Middle frontal gyrus (tissue), 1 donor: ENCODE measurements at regions not wholly inside any gene's neighbourhood (a gene's known extent, or its start where the extent isn't known, plus 50 kb on each side); places are given as distances from the start of the nearest gene placed in this dataset.
"Not testable (repeated sequence)": the region's sequence is repeated elsewhere in the genome, so short reads cannot be mapped to it uniquely, and the experiment has no call there.

Experiments used
- DNase-seq: peaks from one replicate; pipeline ENCODE4 v3.0.0-alpha.2; 2015; ENCODE audit warnings: low spot score; ENCODE audit errors: extremely low spot score

DNA sequence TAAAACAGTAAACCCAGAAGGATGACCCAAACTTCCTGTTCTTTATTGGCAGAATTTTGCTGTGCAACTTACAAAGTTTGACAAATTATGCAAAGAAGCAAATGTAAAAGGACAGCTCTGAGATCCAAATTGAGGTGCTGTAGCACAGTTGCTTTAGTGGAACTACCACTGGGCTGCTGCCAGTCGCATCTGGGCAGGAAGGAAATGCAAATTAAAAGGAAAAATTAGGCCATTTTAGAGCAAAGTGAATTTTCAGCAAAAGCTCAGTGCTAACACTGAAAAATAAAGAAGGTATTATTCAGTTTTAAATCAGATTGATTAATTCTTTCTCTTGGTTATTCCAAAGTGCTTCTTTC is 104.5 kb downstream of the ZMAT3 start:
- peak; percentile 18 for DNase-seq

DNA sequence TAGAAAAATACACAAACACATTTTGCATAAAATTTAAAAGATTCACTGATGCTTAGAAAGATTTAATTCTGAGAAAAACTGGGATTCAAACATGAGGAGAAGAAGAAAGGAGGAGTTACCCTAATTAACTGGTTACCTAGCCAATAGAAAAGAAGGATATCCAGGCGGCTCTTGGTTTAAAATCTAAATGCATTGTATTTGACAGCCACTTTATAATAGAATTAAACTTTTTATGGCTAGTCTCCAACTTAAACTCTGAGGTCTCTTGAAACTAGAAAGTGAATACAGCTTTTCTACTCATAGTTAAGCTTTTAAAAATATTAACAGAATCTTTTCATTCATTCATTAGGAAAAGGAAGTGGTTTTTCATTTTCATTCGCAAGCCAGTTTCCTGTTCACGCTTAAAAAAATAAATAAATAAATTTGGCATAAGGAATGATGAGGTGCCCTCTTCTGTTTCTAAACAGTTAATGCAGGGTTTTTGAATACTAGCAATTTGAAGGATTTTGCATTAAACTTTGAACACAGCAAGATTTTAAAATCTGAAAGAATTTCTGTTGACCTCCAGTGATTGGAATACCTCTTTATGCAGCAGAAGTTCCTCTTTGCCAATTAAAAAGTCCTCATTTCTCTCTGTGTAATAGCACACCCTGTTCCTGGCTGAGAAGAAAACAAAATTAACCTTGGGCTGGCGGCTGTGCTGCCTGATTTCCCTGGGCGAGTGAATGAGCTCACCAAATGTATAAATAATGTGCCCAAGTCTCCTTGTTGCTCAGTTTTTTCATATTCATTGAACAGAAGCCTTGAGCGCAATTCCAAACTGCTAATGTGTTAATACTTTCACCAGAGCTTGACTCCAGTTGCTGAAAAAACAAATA is 105.1 kb downstream of the ZMAT3 start:
- DNase-seq, result peak; percentile 29

DNA sequence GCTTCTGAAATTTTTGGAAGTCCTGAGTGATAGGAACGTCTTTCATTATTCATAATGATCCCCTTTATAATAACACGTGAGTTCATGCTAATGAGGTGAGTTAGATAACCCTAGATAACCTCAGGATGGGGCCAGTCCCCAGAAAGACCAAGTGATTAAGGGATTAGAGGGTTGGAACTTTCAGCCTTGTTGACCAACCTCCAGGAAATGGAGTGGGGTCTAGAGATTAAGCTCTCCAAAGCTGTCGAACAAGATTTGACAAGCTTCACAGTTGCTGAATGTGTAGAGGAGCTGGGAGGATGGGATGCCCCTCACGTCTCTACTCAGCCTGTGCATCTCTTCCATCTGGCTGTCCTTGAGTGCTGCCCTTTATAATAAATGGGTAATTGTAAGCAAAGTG is 107.1 kb downstream of the ZMAT3 start:
- no peak for DNase-seq

DNA sequence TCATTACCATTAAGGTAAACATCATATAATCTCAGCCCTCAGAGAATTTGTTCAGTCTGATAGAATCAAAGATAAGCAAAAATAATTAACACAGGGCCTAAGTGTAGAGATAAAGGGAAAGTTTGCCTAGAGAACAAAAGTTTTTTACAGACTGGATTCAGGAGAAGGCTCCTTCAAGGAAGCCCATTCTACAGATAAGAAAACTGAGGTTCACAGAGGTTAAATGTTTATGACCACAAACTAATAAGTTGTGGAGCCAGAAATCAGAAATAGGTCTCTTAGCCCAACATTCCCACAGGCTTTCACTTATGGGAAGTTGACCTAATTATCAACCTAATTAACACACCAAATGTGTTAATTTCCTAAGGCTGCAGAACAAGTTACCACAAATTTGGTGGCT is 110.7 kb downstream of the ZMAT3 start:
- DNase-seq, result no peak

DNA sequence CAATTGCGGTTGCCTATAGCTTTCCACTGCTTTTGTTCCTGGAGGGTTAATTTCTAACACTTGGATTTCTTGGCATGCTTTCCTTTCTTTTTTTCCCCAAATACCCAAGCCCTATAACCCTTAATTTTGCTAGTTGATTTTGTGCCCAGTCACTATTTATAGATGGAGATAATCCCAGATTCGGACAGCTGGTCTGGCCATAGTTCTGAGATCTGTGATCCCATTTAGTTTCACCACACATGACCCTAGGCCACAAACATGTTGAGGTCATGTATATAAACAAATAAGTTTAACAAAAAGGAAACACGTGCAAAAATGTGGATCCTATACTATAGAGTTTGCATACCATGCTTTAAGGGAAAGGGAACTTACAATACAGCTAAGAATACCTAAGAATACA is 111.4 kb downstream of the ZMAT3 start:
- no peak for DNase-seq

DNA sequence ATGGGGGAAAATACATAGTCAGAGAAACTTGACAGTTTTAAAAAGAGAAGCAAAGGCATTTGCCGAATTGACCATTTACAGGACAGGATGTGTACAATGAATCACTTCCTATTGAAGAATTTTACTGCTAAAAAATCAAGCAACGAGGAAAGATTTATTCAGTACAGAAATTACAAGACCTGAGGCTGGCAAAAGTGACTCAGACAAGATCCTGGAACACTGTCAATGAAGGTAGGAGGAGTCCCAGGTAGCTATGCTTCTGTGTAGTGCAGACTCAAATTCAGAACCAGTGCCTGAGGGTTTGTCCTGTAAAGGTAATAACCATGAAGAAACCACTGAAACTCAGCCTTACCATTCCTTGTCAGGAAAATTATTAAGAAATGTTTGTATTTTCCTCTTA is 120.9 kb downstream of the ZMAT3 start:
- no peak for DNase-seq

DNA sequence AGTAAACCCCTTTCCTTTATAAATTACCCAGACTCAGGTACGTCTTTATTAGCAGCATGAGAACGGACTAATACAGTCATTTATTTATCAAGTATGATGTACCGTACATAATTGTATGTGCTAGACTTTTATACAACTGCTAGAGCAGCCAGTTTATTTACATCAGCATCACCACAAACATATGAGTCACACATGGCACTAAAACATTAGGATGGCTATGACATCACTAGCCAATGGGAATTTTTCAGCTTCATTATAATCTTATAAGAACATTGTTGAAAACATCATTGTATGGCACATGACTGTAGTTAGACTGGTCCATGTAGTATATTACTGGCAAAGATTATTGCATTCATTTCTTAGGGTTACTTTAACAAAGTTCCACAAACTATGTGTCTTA is 121.7 kb downstream of the ZMAT3 start:
- no peak for DNase-seq

DNA sequence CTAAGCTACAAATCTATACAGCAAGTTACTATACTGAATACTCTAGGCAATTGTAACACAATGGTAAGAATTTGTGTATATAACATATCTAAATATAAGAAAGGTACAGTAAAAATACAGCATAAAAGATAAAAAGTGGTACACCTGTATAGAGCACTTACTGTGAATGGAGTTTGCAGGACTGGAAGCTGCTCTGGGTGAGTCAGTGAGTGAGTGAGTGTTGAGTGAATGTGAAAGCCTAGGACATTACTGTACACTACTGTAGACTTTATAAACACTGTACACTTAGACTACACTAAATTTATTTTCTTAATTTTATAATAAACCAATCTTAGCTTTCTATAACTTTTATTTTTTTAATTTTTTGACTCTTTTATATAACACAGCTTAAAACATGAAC is 123.1 kb downstream of the ZMAT3 start:
- no peak for DNase-seq

DNA sequence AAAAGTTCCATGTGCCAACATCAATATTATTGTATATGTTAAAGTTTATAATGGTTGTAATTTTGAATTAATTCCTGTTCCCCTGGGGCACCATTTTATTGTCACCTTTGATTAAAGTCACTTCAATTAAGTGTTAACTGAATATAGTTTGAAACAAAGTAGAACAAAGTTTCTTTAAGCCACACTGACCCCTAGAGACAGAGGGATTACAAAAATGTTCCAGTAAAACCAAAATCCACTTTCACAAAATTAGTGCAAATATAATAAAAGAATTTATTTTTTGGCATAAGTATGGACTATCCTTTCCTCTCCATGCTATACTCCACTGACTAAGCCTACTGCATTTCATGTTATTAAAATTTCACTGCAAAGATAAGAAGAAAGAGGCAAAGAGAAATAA is 123.9 kb downstream of the ZMAT3 start:
- DNase-seq, result no peak

DNA sequence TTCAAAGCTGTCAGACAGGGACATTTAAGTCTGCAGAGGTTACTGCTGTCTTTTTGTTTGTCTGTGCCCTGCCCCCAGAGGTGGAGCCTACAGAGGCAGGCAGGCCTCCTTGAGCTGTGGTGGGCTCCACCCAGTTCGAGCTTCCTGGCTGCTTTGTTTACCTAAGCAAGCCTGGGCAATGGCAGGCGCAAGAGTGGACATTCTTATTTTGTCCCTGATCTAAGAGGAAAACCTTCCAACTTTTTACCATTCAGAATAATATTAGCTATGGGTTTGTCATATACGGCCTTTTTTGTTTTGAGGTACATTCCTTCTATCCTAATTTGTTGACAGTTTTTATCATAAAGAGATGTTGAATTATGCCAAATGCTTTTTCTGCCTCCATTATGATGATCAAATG is 129.3 kb downstream of the ZMAT3 start:
- not testable (repeated sequence) for DNase-seq

DNA sequence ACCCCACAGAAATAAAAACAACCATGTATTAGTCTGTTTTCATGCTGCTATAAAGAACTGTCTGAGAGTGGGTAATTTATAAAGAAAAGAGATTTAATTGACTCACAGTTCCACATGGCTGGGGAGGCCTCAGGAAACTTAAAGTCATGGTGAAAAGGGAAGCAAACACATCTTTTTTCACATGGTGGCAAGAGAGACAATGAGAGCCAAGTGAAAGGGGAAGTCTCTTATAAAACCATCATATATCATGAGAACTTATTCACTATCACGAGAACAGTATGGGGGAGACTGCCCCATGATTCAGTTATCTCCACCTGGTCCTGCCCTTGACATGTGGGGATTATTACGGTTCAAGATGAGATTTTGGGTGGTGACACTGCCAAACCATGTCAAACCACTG is 141.5 kb downstream of the ZMAT3 start:
- DNase-seq, result no peak

DNA sequence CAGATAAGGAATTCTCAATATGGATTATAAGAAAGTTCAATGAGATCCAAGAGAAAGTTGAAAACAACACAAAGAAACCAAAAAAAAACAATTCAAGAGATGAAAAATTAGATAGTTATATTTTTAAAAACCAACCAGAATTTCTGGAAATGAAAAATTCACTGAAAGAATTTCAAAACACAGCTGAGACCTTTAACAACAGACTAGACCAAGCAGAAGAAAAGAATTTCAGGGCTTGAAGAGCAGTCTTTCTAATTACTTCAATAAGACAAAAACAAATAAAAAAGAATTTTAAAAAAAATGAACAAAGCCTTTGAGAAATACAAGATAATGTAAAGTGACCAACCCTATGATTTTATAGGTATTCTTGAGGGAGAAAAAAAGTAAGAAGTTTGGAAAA is 155.4 kb downstream of the ZMAT3 start:
- no peak for DNase-seq

DNA sequence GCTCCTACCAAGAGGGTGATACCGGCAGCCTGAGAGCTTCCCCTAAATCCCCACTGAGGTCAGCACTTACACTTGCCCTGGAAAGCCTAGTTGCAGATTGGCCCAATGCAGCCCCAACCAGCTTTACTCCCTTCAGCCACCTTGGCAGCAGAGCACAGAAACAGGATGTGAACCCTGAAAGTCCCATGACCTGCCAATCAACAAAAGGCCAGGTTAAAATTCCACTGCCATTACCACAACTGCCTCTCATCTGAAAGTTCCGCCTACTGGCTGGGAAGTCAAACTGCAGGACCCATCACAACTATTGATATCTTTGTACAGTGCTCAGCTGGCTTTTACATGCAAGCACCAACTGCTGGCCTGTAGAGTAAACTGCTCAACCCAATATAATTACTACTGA is 156.2 kb downstream of the ZMAT3 start:
- DNase-seq, result no peak

DNA sequence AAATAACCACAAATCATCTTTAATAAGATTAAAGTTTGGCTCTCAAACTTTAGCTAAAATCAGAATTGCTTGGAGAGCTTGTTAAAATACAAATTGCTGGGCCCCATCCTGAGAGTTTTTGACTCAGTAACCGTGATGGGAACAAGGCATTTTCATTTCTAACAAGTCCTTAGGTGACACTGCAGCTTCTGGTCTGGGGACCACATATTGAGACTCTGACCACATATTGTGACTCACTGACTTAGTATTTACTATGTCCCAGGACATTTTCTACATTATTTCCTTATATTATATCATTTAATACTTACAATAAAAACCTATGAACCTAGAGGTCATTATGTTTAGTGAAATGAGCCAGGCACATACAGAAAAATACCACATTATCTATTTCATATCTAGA is 164.5 kb downstream of the ZMAT3 start:
- no peak for DNase-seq

DNA sequence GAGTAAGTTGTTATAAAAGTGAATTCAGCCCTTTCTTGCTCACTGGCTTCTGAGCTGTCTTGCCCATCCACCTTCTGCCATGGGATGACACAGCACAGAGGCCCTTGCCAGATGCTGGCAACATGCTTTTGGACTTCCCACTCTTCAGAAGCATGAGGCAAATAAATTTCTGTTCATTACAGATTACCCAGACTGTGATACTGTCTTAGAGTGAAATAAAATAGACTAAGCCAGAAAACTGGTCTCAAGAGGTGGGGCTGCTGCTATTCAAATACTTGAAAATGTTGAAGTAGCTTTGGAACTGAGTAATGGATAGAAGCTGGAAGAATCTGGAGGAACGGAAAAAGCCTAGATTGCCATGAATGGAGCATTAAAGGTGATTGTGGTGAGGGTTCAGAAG is 170.4 kb downstream of the ZMAT3 start:
- no peak for DNase-seq

DNA sequence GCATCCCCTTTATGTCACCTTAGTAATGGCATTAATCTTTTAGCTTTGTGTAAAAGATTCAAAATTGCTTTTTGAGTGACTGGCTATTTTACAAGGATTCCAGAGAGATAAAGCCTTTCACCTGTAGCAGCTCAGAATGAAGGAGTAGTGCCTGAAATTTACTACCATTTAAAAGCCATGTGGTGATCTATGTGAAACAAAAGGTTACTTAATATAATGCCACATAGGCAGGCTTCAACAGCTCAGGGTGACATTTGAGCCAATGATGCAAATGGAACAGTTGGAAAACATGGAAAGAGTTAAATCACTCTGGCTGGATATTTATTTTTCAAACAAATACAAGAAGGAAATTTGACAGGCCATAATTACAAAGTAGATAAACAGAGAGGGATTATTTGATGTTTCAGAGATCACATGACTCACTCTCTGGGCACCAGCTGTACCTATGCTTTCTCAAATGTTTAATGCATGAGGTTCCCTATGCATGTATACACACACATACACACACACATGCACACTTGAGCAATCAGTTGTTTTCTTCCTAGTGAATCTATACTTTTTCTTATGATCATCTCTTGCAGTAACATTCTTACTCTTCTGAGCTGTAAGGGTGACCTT is 171.5 kb downstream of the ZMAT3 start:
- DNase-seq, result no peak

DNA sequence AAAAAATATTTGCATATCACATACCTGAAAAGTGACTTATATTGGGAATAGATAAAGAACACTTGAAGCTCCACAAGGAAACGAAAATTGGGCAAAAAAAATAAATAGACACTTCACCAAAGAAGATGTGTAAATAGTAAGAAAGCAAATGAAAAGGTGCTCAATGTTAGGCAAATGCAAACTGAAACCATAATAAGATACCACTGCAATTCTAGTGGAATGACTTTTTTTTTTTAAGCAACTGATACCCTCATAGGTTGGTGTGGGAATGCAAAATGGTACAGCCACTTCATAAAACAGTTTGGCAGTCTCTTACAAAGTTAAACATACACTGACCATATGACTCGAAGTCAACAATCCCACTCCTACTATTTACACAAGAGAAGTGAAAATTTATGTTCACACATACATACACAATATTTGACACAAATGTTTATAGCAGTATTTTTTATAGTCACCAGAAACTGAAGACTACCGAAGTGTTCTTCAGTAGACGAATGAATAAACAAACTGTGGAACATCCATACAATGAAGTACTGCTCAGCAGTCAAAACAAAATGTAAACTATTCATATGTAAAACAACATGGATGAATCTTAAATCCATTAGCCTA is 176.3 kb downstream of the ZMAT3 start:
- no peak for DNase-seq
